WTC11 (cell line): ENCODE measurements at regions not wholly inside any gene's neighbourhood (a gene's known extent, or its start where the extent isn't known, plus 50 kb on each side); places are given as distances from the start of the nearest gene placed in this dataset.

Experiments
- CTCF ChIP-seq: fragments of 200-600 bp; IDR thresholded peaks from 2 replicates; pipeline ENCODE4 v1.8.0; 2022; ENCODE audit warnings: antibody characterized with exemption
- E2F4 ChIP-seq: sonication (generic); formaldehyde crosslinking; IDR thresholded peaks from 2 replicates; pipeline ENCODE4 v1.8.1; 2022; ENCODE audit warnings: low read depth, mild to moderate bottlenecking, moderate library complexity, missing genetic modification reagents, borderline replicate concordance
- E2F5 ChIP-seq: sonication (generic); formaldehyde crosslinking; IDR thresholded peaks from 2 replicates; pipeline ENCODE4 v1.8.1; 2022; ENCODE audit warnings: mild to moderate bottlenecking, moderate library complexity, missing genetic modification reagents
- FOXJ3 ChIP-seq: sonication (generic); formaldehyde crosslinking; IDR thresholded peaks from 2 replicates; pipeline ENCODE4 v1.9.0; 2021; ENCODE audit warnings: missing genetic modification reagents, mild to moderate bottlenecking, borderline replicate concordance
- FOXP4 ChIP-seq: sonication (generic); formaldehyde crosslinking; IDR thresholded peaks from 2 replicates; pipeline ENCODE4 v1.8.0; 2022; ENCODE audit warnings: mild to moderate bottlenecking, missing genetic modification reagents
- HMGXB4 ChIP-seq: sonication (generic); formaldehyde crosslinking; IDR thresholded peaks from 2 replicates; pipeline ENCODE4 v1.8.1; 2023; ENCODE audit warnings: mild to moderate bottlenecking, moderate library complexity, missing genetic modification reagents
- MAX ChIP-seq: sonication (generic); formaldehyde crosslinking; IDR thresholded peaks from 2 replicates; pipeline ENCODE4 v1.8.0; 2022; ENCODE audit warnings: mild to moderate bottlenecking, missing genetic modification reagents
- NR2C2 ChIP-seq: sonication (generic); formaldehyde crosslinking; IDR thresholded peaks from 2 replicates; pipeline ENCODE4 v1.8.0; 2022; ENCODE audit warnings: mild to moderate bottlenecking, missing genetic modification reagents
- NR3C1 ChIP-seq: sonication (generic); formaldehyde crosslinking; conservative IDR thresholded peaks from 2 replicates; pipeline ENCODE4 v1.8.1; 2023; ENCODE audit warnings: low read depth, mild to moderate bottlenecking, missing genetic modification reagents
- SP1 ChIP-seq: sonication (generic); formaldehyde crosslinking; conservative IDR thresholded peaks from 2 replicates; pipeline ENCODE4 v1.8.1; 2022; ENCODE audit warnings: missing genetic modification reagents
- ZBTB21 ChIP-seq: sonication (generic); formaldehyde crosslinking; IDR thresholded peaks from 2 replicates; pipeline ENCODE4 v1.8.1; 2023; ENCODE audit warnings: mild to moderate bottlenecking, missing genetic modification reagents, borderline replicate concordance

- TF ChIP-seq CTCF (no peak), MAX (CRISPR knock-in tag) (no peak), E2F5 (CRISPR knock-in tag) (no peak), ZBTB21 (no peak), FOXJ3 (CRISPR knock-in tag) (no peak), FOXP4 (CRISPR knock-in tag) (no peak), HMGXB4 (CRISPR knock-in tag) (no peak), NR3C1 (CRISPR knock-in tag) (no peak), E2F4 (CRISPR knock-in tag) (no peak), NR2C2 (CRISPR knock-in tag) (no peak), SP1 (no peak)
Measured at GRCh38 chr3:182400838-182401237, 392.5 kb upstream of the ATP11B start.
